ENCODE measurements at regions not wholly inside any gene's neighbourhood (a gene's known extent, or its start where the extent isn't known, plus 50 kb on each side); places are given as distances from the start of the nearest gene placed in this dataset.

DNA sequence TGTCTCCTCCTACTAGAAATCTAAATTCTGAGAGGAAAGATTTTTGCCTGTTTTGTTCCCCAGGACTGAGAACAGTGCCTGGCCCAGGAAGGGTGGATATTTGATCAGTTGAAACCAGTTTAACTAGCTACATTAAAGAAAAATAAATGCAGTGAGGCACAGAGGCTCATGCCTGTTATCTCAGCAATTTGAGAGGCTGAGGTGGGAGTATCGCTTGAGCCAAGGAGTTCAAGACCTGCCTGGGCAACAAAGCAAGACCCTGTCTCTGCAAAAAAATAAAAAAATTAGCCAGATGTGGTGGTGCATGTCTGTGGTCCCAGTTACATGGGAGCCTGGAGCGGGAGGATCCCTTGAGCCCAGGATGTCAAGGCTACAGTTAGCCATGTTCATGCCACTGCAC, 104.8 kb upstream of the CPEB4 start:
- TF ChIP-seq EZH2phosphoT487 (IDR thresholded peaks at IDR 0.05; ENCODE audit: low read depth), result no peak
- TF ChIP-seq, protein P1, sequence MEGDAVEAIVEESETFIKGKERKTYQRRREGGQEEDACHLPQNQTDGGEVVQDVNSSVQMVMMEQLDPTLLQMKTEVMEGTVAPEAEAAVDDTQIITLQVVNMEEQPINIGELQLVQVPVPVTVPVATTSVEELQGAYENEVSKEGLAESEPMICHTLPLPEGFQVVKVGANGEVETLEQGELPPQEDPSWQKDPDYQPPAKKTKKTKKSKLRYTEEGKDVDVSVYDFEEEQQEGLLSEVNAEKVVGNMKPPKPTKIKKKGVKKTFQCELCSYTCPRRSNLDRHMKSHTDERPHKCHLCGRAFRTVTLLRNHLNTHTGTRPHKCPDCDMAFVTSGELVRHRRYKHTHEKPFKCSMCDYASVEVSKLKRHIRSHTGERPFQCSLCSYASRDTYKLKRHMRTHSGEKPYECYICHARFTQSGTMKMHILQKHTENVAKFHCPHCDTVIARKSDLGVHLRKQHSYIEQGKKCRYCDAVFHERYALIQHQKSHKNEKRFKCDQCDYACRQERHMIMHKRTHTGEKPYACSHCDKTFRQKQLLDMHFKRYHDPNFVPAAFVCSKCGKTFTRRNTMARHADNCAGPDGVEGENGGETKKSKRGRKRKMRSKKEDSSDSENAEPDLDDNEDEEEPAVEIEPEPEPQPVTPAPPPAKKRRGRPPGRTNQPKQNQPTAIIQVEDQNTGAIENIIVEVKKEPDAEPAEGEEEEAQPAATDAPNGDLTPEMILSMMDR (IDR thresholded peaks at IDR 0.05; ENCODE audit: low read depth, low read length), result no peak
